ENCODE measurements at regions not wholly inside any gene's neighbourhood (a gene's known extent, or its start where the extent isn't known, plus 50 kb on each side); places are given as distances from the start of the nearest gene placed in this dataset.

- no peak for TF ChIP-seq CTCF (IDR thresholded peaks at IDR 0.05)
- no peak for TF ChIP-seq POLR2A (IDR thresholded peaks at IDR 0.05)
Measured at GRCh38 chr4:77445823-77446222, 159.8 kb upstream of the CXCL13 start.

Measured in vagina (tissue), 2 donors.